ENCODE measurements at regions not wholly inside any gene's neighbourhood (a gene's known extent, or its start where the extent isn't known, plus 50 kb on each side); places are given as distances from the start of the nearest gene placed in this dataset.
"Not testable (repeated sequence)": the region's sequence is repeated elsewhere in the genome, so short reads cannot be mapped to it uniquely, and the experiment has no call there.

- H3K4me3 Mint-ChIP-seq = no peak overlapping the region
- peaks cover 14% of the 10 kb centered on the region for H3K27me3 Mint-ChIP-seq (ENCODE audit: insufficient read depth)
- no peak for DNase-seq
- no peak overlapping the region for H3K27ac Mint-ChIP-seq
- TF ChIP-seq, protein P1, sequence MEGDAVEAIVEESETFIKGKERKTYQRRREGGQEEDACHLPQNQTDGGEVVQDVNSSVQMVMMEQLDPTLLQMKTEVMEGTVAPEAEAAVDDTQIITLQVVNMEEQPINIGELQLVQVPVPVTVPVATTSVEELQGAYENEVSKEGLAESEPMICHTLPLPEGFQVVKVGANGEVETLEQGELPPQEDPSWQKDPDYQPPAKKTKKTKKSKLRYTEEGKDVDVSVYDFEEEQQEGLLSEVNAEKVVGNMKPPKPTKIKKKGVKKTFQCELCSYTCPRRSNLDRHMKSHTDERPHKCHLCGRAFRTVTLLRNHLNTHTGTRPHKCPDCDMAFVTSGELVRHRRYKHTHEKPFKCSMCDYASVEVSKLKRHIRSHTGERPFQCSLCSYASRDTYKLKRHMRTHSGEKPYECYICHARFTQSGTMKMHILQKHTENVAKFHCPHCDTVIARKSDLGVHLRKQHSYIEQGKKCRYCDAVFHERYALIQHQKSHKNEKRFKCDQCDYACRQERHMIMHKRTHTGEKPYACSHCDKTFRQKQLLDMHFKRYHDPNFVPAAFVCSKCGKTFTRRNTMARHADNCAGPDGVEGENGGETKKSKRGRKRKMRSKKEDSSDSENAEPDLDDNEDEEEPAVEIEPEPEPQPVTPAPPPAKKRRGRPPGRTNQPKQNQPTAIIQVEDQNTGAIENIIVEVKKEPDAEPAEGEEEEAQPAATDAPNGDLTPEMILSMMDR (IDR thresholded peaks at IDR 0.05) = no peak
- H3K36me3 Mint-ChIP-seq (ENCODE audit: low read depth) = no peaks in the 10 kb centered on the region
- peaks cover under 1% of the 10 kb centered on the region for H3K9me3 Mint-ChIP-seq
- no peaks in the 10 kb centered on the region for H3K4me1 Mint-ChIP-seq (ENCODE audit: low read depth)
Measured at GRCh38 chr12:131622422-131622955, 88.4 kb upstream of the SFSWAP start.

DNA sequence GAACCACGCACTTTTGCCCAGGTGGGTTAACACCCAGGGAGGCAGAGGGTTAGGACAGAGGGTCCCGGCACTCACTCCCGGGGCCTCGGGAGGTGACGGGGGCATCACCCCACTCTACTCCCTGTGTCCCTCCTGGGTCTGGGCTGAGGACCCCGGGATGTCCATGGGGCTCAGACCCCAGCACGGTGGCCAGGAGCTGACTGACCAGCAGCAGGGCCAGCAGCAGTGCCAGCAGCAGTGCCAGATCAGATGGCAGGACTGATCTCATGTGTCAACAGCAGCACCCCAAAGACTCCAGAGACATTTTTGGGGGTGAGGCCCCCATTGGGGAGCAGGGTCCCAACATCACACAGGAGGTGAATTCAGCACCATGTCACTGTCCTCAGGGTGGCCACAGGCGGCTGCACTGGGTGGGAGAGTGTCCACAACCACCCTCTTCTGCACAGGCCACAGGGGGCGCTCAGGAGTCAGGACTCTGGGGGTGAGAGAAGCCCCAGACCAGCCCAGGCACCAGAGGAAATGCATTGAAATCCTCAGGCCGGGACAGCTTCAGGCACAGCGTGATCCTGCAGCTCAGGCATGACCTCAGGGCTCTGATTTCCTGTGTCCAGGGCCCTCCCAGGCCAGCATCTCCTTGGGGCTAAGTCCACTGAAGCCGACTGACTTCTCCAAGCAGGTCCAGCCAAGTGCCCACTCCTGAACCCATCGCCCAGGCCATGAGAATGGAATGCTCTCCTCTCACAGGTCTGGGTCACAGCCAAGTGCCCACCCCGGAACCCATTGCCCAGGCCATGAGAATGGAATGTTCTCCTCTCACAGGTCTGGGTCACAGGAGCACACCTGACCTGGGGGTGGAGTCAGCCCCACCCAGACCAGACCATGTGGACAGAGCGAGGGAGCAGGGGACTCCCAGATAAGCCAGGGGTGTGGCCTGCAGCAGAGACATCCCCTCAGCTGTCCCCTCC is 87.2 kb upstream of the SFSWAP start:
- H3K9me3 Mint-ChIP-seq; H3K36me3 Mint-ChIP-seq (ENCODE audit: low read depth); H3K4me1 Mint-ChIP-seq (ENCODE audit: low read depth); H3K4me3 Mint-ChIP-seq; H3K27ac Mint-ChIP-seq; DNase-seq: not testable (repeated sequence)
- TF ChIP-seq, protein P1 (IDR thresholded peaks at IDR 0.05) = peak; percentile 26; the same call in 1 of the 2 replicates
- H3K27me3 Mint-ChIP-seq (ENCODE audit: insufficient read depth) = peaks cover 12% of the 10 kb centered on the region

GRCh38 chr12:131624369-131624739 is 86.5 kb upstream of the SFSWAP start:
- not testable (repeated sequence) for H3K4me3 Mint-ChIP-seq; DNase-seq; H3K27ac Mint-ChIP-seq; H3K4me1 Mint-ChIP-seq (ENCODE audit: low read depth); H3K27me3 Mint-ChIP-seq (ENCODE audit: insufficient read depth); H3K9me3 Mint-ChIP-seq; H3K36me3 Mint-ChIP-seq (ENCODE audit: low read depth)

DNA sequence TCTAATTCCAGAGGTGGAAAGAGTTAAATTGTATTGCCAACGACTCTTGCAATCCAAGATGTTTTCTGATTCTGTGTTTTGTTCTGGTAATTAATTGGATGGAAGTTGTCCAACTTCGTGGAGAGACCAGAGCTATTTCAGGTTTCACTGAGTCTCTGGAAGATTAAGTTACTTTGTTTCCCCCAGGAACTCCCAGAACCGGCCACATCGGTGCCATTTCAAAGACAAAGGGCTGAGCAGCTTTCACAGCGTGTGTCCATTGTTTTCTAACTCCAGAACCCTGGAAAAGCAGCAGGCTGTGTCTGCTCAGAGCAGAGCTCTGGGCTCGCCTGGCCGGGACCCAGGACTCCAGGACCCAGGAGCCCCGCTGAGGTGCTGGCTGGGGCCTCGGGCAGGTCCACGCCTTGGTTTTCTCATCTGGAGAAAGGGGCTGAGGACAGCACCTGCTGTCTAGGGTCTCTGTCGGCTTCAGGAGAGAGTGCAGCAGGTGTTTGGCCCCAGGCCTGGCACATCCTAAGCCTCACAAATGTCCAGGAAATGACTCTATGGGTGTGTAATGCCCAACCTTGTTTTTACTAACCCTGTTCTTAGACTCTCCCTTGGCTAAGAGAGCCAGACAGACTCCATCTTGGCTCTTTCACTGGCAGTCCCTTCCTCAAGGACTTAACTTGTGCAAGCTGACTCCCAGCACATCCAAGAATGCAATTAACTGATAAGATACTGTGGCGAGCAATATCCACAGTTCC is 86.0 kb upstream of the SFSWAP start:
- not testable (repeated sequence) for H3K27ac Mint-ChIP-seq

DNA sequence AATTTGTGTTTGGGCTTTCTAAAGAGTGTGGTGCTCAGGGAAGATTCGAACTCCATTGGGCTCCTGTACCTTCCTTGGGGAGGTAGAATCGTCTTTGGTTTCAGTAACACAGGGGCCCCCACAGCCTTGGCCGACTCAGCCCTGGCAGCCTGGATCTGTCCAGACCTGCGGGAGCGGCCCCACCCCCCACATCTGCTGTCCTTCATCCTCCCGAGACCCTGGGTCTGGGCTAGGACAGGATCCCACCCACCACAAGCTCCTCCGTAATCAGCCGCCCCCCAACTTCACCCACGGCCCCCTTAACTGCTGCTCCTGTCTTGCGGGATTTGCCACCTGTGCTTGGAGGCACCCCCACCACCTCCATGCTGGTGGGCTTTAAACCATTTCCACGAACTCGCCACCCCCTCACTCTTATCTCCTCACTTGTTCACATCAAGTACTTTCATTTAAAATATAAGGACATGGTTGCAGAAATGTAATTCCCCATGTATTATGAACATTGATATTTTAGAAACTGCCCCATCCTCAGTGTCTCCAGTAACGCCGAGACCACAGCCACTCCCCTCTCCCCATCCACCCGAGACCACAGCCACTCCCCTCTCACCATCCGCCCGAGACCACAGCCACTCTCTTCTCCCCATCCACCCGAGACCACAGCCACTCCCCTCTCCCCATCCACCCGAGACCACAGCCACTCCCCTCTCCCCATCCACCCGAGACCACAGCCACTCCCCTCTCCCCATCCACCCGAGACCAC is 84.7 kb upstream of the SFSWAP start:
- not testable (repeated sequence) for H3K4me1 Mint-ChIP-seq (ENCODE audit: low read depth); H3K27me3 Mint-ChIP-seq (ENCODE audit: insufficient read depth); H3K9me3 Mint-ChIP-seq; H3K27ac Mint-ChIP-seq; H3K36me3 Mint-ChIP-seq (ENCODE audit: low read depth); H3K4me3 Mint-ChIP-seq; DNase-seq

More for the DNA sequence above, 86.0 kb upstream of the SFSWAP start:
- H3K4me1 Mint-ChIP-seq (ENCODE audit: low read depth); H3K36me3 Mint-ChIP-seq (ENCODE audit: low read depth); DNase-seq; H3K27me3 Mint-ChIP-seq (ENCODE audit: insufficient read depth); H3K9me3 Mint-ChIP-seq; H3K4me3 Mint-ChIP-seq: not testable (repeated sequence)

- H3K9me3 Mint-ChIP-seq; H3K27me3 Mint-ChIP-seq (ENCODE audit: insufficient read depth); H3K4me1 Mint-ChIP-seq (ENCODE audit: low read depth); DNase-seq; H3K36me3 Mint-ChIP-seq (ENCODE audit: low read depth); H3K27ac Mint-ChIP-seq; H3K4me3 Mint-ChIP-seq: not testable (repeated sequence)
Measured at GRCh38 chr12:131627151-131628022, 83.5 kb upstream of the SFSWAP start.
